ENCODE measurements at regions not wholly inside any gene's neighbourhood (a gene's known extent, or its start where the extent isn't known, plus 50 kb on each side); places are given as distances from the start of the nearest gene placed in this dataset.

DNA sequence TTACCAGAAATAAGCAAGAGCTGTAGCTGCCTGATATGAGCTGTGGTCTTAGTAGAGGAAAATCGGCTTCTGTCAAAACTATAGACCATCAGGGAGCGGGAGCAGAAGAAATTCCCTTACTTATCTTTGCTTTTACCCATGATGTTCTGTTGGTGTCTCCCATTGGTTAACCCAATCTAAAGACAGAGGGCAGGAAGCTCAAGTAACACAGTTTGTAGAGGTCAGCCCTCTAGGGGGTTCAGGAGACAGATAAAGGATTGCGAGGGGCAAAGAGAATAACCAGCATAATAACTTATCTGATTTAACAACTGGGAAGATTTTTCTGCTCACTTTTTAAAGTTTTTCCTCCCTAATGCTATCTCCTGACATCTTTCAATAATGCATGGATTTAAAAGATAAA is 142.4 kb downstream of the NTMT2 start:
- Histone ChIP-seq H3K36me3 (ENCODE audit: control insufficient read depth in 4 of 4, insufficient read depth in 4 of 4, low read length in 3 of 4) (no peaks in the 10 kb centered on the region), H3K27me3 (replicated peaks in 2 of 5; ENCODE audit: control insufficient read depth in 4 of 5, insufficient read depth in 5 of 5, low read length in 4 of 5) (no peaks in the 10 kb centered on the region), H3K27ac (ENCODE audit: insufficient read depth in 1 of 2, low read depth in 1 of 2, low read length in 2 of 2, poor library complexity in 1 of 2, severe bottlenecking in 2 of 2) (no peak overlapping the region), H3K4me3 (ENCODE audit: control insufficient read depth in 1 of 7, extremely low read depth in 1 of 7, insufficient read depth in 4 of 7, low read depth in 2 of 7, low read length in 6 of 7) (no peak overlapping the region), H3K9me3 (ENCODE audit: control extremely low read depth in 1 of 5, control insufficient read depth in 4 of 5, insufficient read depth in 2 of 5, low read depth in 1 of 5, low read length in 4 of 5) (no peaks in the 10 kb centered on the region), H3K4me1 (ENCODE audit: control extremely low read depth in 1 of 4, control insufficient read depth in 4 of 4, insufficient read depth in 4 of 4, low read length in 3 of 4) (no peaks in the 10 kb centered on the region)
- WGBS (ENCODE audit: insufficient coverage) = 100% methylated on average over 2 of the region's 3 CpGs
- ChIA-PET CTCF (no interaction called here), POLR2A (no interaction called here)
- DNase-seq = no peak

- no peaks in the 10 kb centered on the region for H3K27me3 ChIP-seq (replicated peaks in 2 of 5; ENCODE audit: control insufficient read depth in 4 of 5, insufficient read depth in 5 of 5, low read length in 4 of 5)
- no CpG with 5 or more reads among the region's 1 CpG for WGBS (ENCODE audit: insufficient coverage)
- POLR2A ChIA-PET = no interaction called here
- CTCF ChIA-PET = no interaction called here
- no peak overlapping the region for H3K4me3 ChIP-seq (ENCODE audit: control insufficient read depth in 1 of 7, extremely low read depth in 1 of 7, insufficient read depth in 4 of 7, low read depth in 2 of 7, low read length in 6 of 7)
- no peaks in the 10 kb centered on the region for H3K9me3 ChIP-seq (ENCODE audit: control extremely low read depth in 1 of 5, control insufficient read depth in 4 of 5, insufficient read depth in 2 of 5, low read depth in 1 of 5, low read length in 4 of 5)
- no peak for DNase-seq
- H3K4me1 ChIP-seq (ENCODE audit: control extremely low read depth in 1 of 4, control insufficient read depth in 4 of 4, insufficient read depth in 4 of 4, low read length in 3 of 4) = no peaks in the 10 kb centered on the region
- H3K27ac ChIP-seq (ENCODE audit: insufficient read depth in 1 of 2, low read depth in 1 of 2, low read length in 2 of 2, poor library complexity in 1 of 2, severe bottlenecking in 2 of 2) = no peak overlapping the region
- H3K36me3 ChIP-seq (ENCODE audit: control insufficient read depth in 4 of 4, insufficient read depth in 4 of 4, low read length in 3 of 4) = no peaks in the 10 kb centered on the region
Observed at GRCh38 chr1:170290276-170290675, 144.5 kb downstream of the NTMT2 start.

- Histone ChIP-seq H3K4me1 (ENCODE audit: control extremely low read depth in 1 of 4, control insufficient read depth in 4 of 4, insufficient read depth in 4 of 4, low read length in 3 of 4) (no peaks in the 10 kb centered on the region), H3K4me3 (ENCODE audit: control insufficient read depth in 1 of 7, extremely low read depth in 1 of 7, insufficient read depth in 4 of 7, low read depth in 2 of 7, low read length in 6 of 7) (no peak overlapping the region), H3K36me3 (ENCODE audit: control insufficient read depth in 4 of 4, insufficient read depth in 4 of 4, low read length in 3 of 4) (no peaks in the 10 kb centered on the region), H3K27ac (ENCODE audit: insufficient read depth in 1 of 2, low read depth in 1 of 2, low read length in 2 of 2, poor library complexity in 1 of 2, severe bottlenecking in 2 of 2) (no peak overlapping the region), H3K27me3 (replicated peaks in 2 of 5; ENCODE audit: control insufficient read depth in 4 of 5, insufficient read depth in 5 of 5, low read length in 4 of 5) (no peaks in the 10 kb centered on the region), H3K9me3 (ENCODE audit: control extremely low read depth in 1 of 5, control insufficient read depth in 4 of 5, insufficient read depth in 2 of 5, low read depth in 1 of 5, low read length in 4 of 5) (no peaks in the 10 kb centered on the region)
- no peak for DNase-seq
- POLR2A ChIA-PET = no interaction called here
- WGBS (ENCODE audit: insufficient coverage) = no CpG with 5 or more reads among the region's 1 CpG
- CTCF ChIA-PET = no interaction called here
Observed at GRCh38 chr1:170290991-170291390, 145.2 kb downstream of the NTMT2 start.

- Histone ChIP-seq H3K4me1 (ENCODE audit: control extremely low read depth in 1 of 4, control insufficient read depth in 4 of 4, insufficient read depth in 4 of 4, low read length in 3 of 4) (no peaks in the 10 kb centered on the region), H3K4me3 (ENCODE audit: control insufficient read depth in 1 of 7, extremely low read depth in 1 of 7, insufficient read depth in 4 of 7, low read depth in 2 of 7, low read length in 6 of 7) (no peak overlapping the region), H3K27ac (ENCODE audit: insufficient read depth in 1 of 2, low read depth in 1 of 2, low read length in 2 of 2, poor library complexity in 1 of 2, severe bottlenecking in 2 of 2) (no peak overlapping the region), H3K36me3 (ENCODE audit: control insufficient read depth in 4 of 4, insufficient read depth in 4 of 4, low read length in 3 of 4) (no peaks in the 10 kb centered on the region), H3K27me3 (replicated peaks in 2 of 5; ENCODE audit: control insufficient read depth in 4 of 5, insufficient read depth in 5 of 5, low read length in 4 of 5) (no peaks in the 10 kb centered on the region), H3K9me3 (ENCODE audit: control extremely low read depth in 1 of 5, control insufficient read depth in 4 of 5, insufficient read depth in 2 of 5, low read depth in 1 of 5, low read length in 4 of 5) (no peaks in the 10 kb centered on the region)
- ChIA-PET CTCF (no interaction called here), POLR2A (no interaction called here)
- no peak for DNase-seq
- 100% methylated on average over 3 of the region's 4 CpGs for WGBS (ENCODE audit: insufficient coverage)
Observed at GRCh38 chr1:170291516-170291915, 145.8 kb downstream of the NTMT2 start.

DNA sequence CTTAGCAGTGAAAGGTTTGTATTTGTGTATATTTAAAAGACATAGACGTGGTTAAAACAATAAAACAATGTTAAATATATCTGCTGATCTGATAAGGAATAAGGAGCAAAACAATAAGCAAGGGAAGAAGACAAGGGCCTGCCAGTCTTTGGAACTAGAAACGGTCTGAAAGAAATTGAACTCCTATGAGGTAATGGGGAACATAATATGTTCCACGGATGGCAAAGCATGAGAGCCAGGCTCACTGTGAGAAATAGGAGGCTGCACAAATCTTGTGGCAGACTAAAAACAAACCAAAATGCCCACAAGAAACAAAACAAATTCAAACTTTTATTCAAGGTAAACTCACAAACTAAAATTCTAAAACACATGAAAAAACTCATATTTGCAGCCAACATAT is 150.5 kb downstream of the NTMT2 start:
- no peaks in the 10 kb centered on the region for H3K27me3 ChIP-seq (replicated peaks in 2 of 5; ENCODE audit: control insufficient read depth in 4 of 5, insufficient read depth in 5 of 5, low read length in 4 of 5)
- no peak overlapping the region for H3K27ac ChIP-seq (ENCODE audit: insufficient read depth in 1 of 2, low read depth in 1 of 2, low read length in 2 of 2, poor library complexity in 1 of 2, severe bottlenecking in 2 of 2)
- ChIA-PET POLR2A (no interaction called here), CTCF (no interaction called here)
- WGBS (ENCODE audit: insufficient coverage) = 80% methylated on average over 1 of the region's 3 CpGs
- no peak for DNase-seq
- H3K4me1 ChIP-seq (ENCODE audit: control extremely low read depth in 1 of 4, control insufficient read depth in 4 of 4, insufficient read depth in 4 of 4, low read length in 3 of 4) = no peaks in the 10 kb centered on the region
- H3K4me3 ChIP-seq (ENCODE audit: control insufficient read depth in 1 of 7, extremely low read depth in 1 of 7, insufficient read depth in 4 of 7, low read depth in 2 of 7, low read length in 6 of 7) = no peak overlapping the region
- no peaks in the 10 kb centered on the region for H3K9me3 ChIP-seq (ENCODE audit: control extremely low read depth in 1 of 5, control insufficient read depth in 4 of 5, insufficient read depth in 2 of 5, low read depth in 1 of 5, low read length in 4 of 5)
- H3K36me3 ChIP-seq (ENCODE audit: control insufficient read depth in 4 of 4, insufficient read depth in 4 of 4, low read length in 3 of 4) = no peaks in the 10 kb centered on the region

DNA sequence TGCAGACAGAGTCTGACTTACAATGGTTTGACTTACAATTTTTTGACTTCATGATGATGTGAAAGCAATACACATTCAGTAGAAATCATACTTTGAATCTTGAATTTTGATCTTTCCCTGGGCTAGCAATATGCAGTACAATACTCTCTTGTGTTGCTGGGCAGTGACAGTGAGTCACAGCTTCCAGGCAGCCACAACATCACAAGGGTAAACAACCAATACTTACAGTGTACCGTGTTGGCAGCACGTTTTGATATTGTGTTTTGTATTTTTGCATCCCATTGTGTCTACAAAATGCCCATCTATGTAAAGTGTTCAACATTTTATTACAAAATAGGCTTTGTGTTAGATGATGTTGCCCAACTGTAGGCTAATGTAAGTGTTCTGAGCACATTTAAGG is 150.9 kb downstream of the NTMT2 start:
- CTCF ChIA-PET = no interaction called here
- Histone ChIP-seq H3K4me3 (ENCODE audit: control insufficient read depth in 1 of 7, extremely low read depth in 1 of 7, insufficient read depth in 4 of 7, low read depth in 2 of 7, low read length in 6 of 7) (no peak overlapping the region), H3K36me3 (ENCODE audit: control insufficient read depth in 4 of 4, insufficient read depth in 4 of 4, low read length in 3 of 4) (no peaks in the 10 kb centered on the region), H3K9me3 (ENCODE audit: control extremely low read depth in 1 of 5, control insufficient read depth in 4 of 5, insufficient read depth in 2 of 5, low read depth in 1 of 5, low read length in 4 of 5) (no peaks in the 10 kb centered on the region), H3K4me1 (ENCODE audit: control extremely low read depth in 1 of 4, control insufficient read depth in 4 of 4, insufficient read depth in 4 of 4, low read length in 3 of 4) (no peaks in the 10 kb centered on the region), H3K27me3 (replicated peaks in 2 of 5; ENCODE audit: control insufficient read depth in 4 of 5, insufficient read depth in 5 of 5, low read length in 4 of 5) (no peaks in the 10 kb centered on the region), H3K27ac (ENCODE audit: insufficient read depth in 1 of 2, low read depth in 1 of 2, low read length in 2 of 2, poor library complexity in 1 of 2, severe bottlenecking in 2 of 2) (no peak overlapping the region)
- no peak for DNase-seq
- no CpG with 5 or more reads among the region's 2 CpGs for WGBS (ENCODE audit: insufficient coverage)
- POLR2A ChIA-PET = no interaction called here

- ChIA-PET CTCF (no interaction called here), POLR2A (no interaction called here)
- Histone ChIP-seq H3K36me3 (ENCODE audit: control insufficient read depth in 4 of 4, insufficient read depth in 4 of 4, low read length in 3 of 4) (no peaks in the 10 kb centered on the region), H3K4me1 (ENCODE audit: control extremely low read depth in 1 of 4, control insufficient read depth in 4 of 4, insufficient read depth in 4 of 4, low read length in 3 of 4) (no peaks in the 10 kb centered on the region), H3K4me3 (ENCODE audit: control insufficient read depth in 1 of 7, extremely low read depth in 1 of 7, insufficient read depth in 4 of 7, low read depth in 2 of 7, low read length in 6 of 7) (no peak overlapping the region), H3K9me3 (ENCODE audit: control extremely low read depth in 1 of 5, control insufficient read depth in 4 of 5, insufficient read depth in 2 of 5, low read depth in 1 of 5, low read length in 4 of 5) (no peaks in the 10 kb centered on the region), H3K27ac (ENCODE audit: insufficient read depth in 1 of 2, low read depth in 1 of 2, low read length in 2 of 2, poor library complexity in 1 of 2, severe bottlenecking in 2 of 2) (no peak overlapping the region), H3K27me3 (replicated peaks in 2 of 5; ENCODE audit: control insufficient read depth in 4 of 5, insufficient read depth in 5 of 5, low read length in 4 of 5) (peaks cover 0 to 4% (median 0%) of the 10 kb centered on the region in 5 experiments)
- no peak for DNase-seq
- WGBS (ENCODE audit: insufficient coverage) = no CpG with 5 or more reads among the region's 3 CpGs
Observed at GRCh38 chr1:170301596-170301995, 155.8 kb downstream of the NTMT2 start.

GRCh38 chr1:170303034-170303433 is 157.3 kb downstream of the NTMT2 start:
- Histone ChIP-seq H3K9me3 (ENCODE audit: control extremely low read depth in 1 of 5, control insufficient read depth in 4 of 5, insufficient read depth in 2 of 5, low read depth in 1 of 5, low read length in 4 of 5) (no peaks in the 10 kb centered on the region), H3K36me3 (ENCODE audit: control insufficient read depth in 4 of 4, insufficient read depth in 4 of 4, low read length in 3 of 4) (no peaks in the 10 kb centered on the region), H3K4me3 (ENCODE audit: control insufficient read depth in 1 of 7, extremely low read depth in 1 of 7, insufficient read depth in 4 of 7, low read depth in 2 of 7, low read length in 6 of 7) (no peak overlapping the region), H3K4me1 (ENCODE audit: control extremely low read depth in 1 of 4, control insufficient read depth in 4 of 4, insufficient read depth in 4 of 4, low read length in 3 of 4) (no peaks in the 10 kb centered on the region), H3K27ac (ENCODE audit: insufficient read depth in 1 of 2, low read depth in 1 of 2, low read length in 2 of 2, poor library complexity in 1 of 2, severe bottlenecking in 2 of 2) (no peak overlapping the region), H3K27me3 (replicated peaks in 2 of 5; ENCODE audit: control insufficient read depth in 4 of 5, insufficient read depth in 5 of 5, low read length in 4 of 5) (peaks cover 0 to 4% (median 0%) of the 10 kb centered on the region in 5 experiments)
- POLR2A ChIA-PET = no interaction called here
- WGBS (ENCODE audit: insufficient coverage) = no CpG with 5 or more reads among the region's 1 CpG
- CTCF ChIA-PET = no interaction called here
- DNase-seq = no peak
